Breast epithelium (tissue), 4 donors: ENCODE measurements at regions not wholly inside any gene's neighbourhood (a gene's known extent, or its start where the extent isn't known, plus 50 kb on each side); places are given as distances from the start of the nearest gene placed in this dataset.
A peak's percentile ranks its signal among the peaks of the same experiment; 100 is the strongest.

Source experiments
- DNase-seq, 2 donors: peaks; one replicate each; pipeline ENCODE4 v3.0.0-alpha.2; 2019; ENCODE audit warnings: low spot score in 2 of 2
- H3K27ac ChIP-seq, 2 donors: fragments of 200-600 bp; sonication (generic) in 1 of 2; one replicate each; pipeline ENCODE4 v1.5.1; 2016 to 2019; ENCODE audit warnings: mild to moderate bottlenecking in 1 of 2
- H3K27me3 ChIP-seq, 2 donors: fragments of 200-600 bp; sonication (generic) in 1 of 2; one replicate each; pipeline versions ENCODE4 v1.5.1 to v1.6.0; 2017 to 2019; ENCODE audit warnings: control low read depth in 1 of 2, mild to moderate bottlenecking in 1 of 2
- H3K36me3 ChIP-seq: fragments of 200-600 bp; one replicate; pipeline ENCODE4 v1.5.1; 2019
- H3K4me1 ChIP-seq, 2 donors: fragments of 200-600 bp; sonication (generic); one replicate each; pipeline ENCODE4 v1.5.1; 2016 to 2019; ENCODE audit warnings: control low read depth in 1 of 2
- H3K4me3 ChIP-seq, 3 donors: fragments of 200-600 bp; sonication (generic); 1 replicate in 2 of 3; 2 replicates in 1 of 3; pipeline ENCODE4 v1.5.1; 2016 to 2019; ENCODE audit warnings: mild to moderate bottlenecking in 3 of 3, moderate library complexity in 2 of 3
- H3K9me3 ChIP-seq, 2 donors: fragments of 200-600 bp; sonication (generic) in 1 of 2; one replicate each; pipeline ENCODE4 v1.5.1; 2016 to 2019; ENCODE audit warnings: control low read depth in 1 of 2
- CTCF ChIP-seq, 3 donors: fragments of 450-650 bp; IDR thresholded peaks; one replicate each; pipeline ENCODE4 v1.5.1; 2016 to 2017; ENCODE audit warnings: antibody characterized with exemption in 3 of 3, mild to moderate bottlenecking in 3 of 3, moderate library complexity in 3 of 3
- POLR2A ChIP-seq: fragments of 450-650 bp; IDR thresholded peaks from one replicate; pipeline ENCODE4 v1.6.1; 2016; ENCODE audit warnings: antibody characterized with exemption, mild to moderate bottlenecking, moderate library complexity
- POLR2AphosphoS5 ChIP-seq, 3 donors: sonication (generic); formaldehyde crosslinking; IDR thresholded peaks; one replicate each; pipeline ENCODE4 v1.6.1; 2017; ENCODE audit warnings: antibody characterized with exemption in 3 of 3
- intact Hi-C: fragments of 100-400 bp; cut with DNase I; formaldehyde crosslinking; loops from one replicate; pipeline ENCODE4 v1.15.1; 2023; ENCODE audit warnings: low total_unique reads

GRCh38 chr4:26039639-26040359, 125.8 kb downstream of the SMIM20 start:
- no peak for DNase-seq
- Histone ChIP-seq H3K27ac (peak overlapping the region; percentile 14 to 39), H3K27me3 (no peaks in the 10 kb centered on the region), H3K4me3 (no peak overlapping the region), H3K4me1 (no peaks in the 10 kb centered on the region), H3K9me3 (no peaks in the 10 kb centered on the region), H3K36me3 (no peaks in the 10 kb centered on the region)
- intact Hi-C loops = no loop called here
- TF ChIP-seq CTCF (IDR thresholded peaks at IDR 0.05) = no peak
- no peak for TF ChIP-seq POLR2AphosphoS5 (IDR thresholded peaks at IDR 0.05)
- TF ChIP-seq POLR2A = no peak

GRCh38 chr4:26044524-26044923, 130.5 kb downstream of the SMIM20 start:
- intact Hi-C loops = no loop called here
- H3K9me3 ChIP-seq = no peaks in the 10 kb centered on the region
- no peak overlapping the region for H3K4me3 ChIP-seq
- TF ChIP-seq CTCF (IDR thresholded peaks at IDR 0.05) (no peak), POLR2A (no peak), POLR2AphosphoS5 (IDR thresholded peaks at IDR 0.05) (no peak)
- no peak for DNase-seq
- H3K4me1 ChIP-seq = peaks cover 0 to 5% of the 10 kb centered on the region in 2 donors
- no peaks in the 10 kb centered on the region for H3K27me3 ChIP-seq
- H3K36me3 ChIP-seq = no peaks in the 10 kb centered on the region
- H3K27ac ChIP-seq = peak overlapping the region in 1 of 2 donors; percentile 44

- no peaks in the 10 kb centered on the region for H3K36me3 ChIP-seq
- peak overlapping the region in 1 of 2 donors; percentile 44 for H3K27ac ChIP-seq
- DNase-seq = no peak
- H3K4me3 ChIP-seq = no peak overlapping the region
- no peak for TF ChIP-seq CTCF (IDR thresholded peaks at IDR 0.05)
- TF ChIP-seq POLR2A = no peak
- TF ChIP-seq POLR2AphosphoS5 (IDR thresholded peaks at IDR 0.05) = no peak
- H3K9me3 ChIP-seq = no peaks in the 10 kb centered on the region
- intact Hi-C loops = no loop called here
- H3K4me1 ChIP-seq = peaks cover 0 to 10% of the 10 kb centered on the region in 2 donors
- no peaks in the 10 kb centered on the region for H3K27me3 ChIP-seq
These were observed 131.0 kb downstream of the SMIM20 start for GRCh38 chr4:26044983-26045382.

GRCh38 chr4:26047795-26048194, 133.8 kb downstream of the SMIM20 start:
- no peak for DNase-seq
- TF ChIP-seq POLR2AphosphoS5 (IDR thresholded peaks at IDR 0.05) (no peak), CTCF (IDR thresholded peaks at IDR 0.05) (no peak), POLR2A (no peak)
- intact Hi-C loops = no loop called here
- Histone ChIP-seq H3K27me3 (no peaks in the 10 kb centered on the region), H3K4me1 (peaks cover 0 to 10% of the 10 kb centered on the region in 2 donors), H3K27ac (peak overlapping the region; percentile 82 to 96), H3K9me3 (no peaks in the 10 kb centered on the region), H3K36me3 (no peaks in the 10 kb centered on the region), H3K4me3 (no peak overlapping the region)

- no peaks in the 10 kb centered on the region for H3K9me3 ChIP-seq
- H3K27ac ChIP-seq = peak overlapping the region; percentile 82 to 96
- no peak for TF ChIP-seq CTCF (IDR thresholded peaks at IDR 0.05)
- no peak for TF ChIP-seq POLR2A
- peak in 2 of 3 donors; percentile 38 to 65 for TF ChIP-seq POLR2AphosphoS5 (IDR thresholded peaks at IDR 0.05)
- H3K4me3 ChIP-seq = peak overlapping the region in 1 of 3 donors; percentile 19
- H3K4me1 ChIP-seq = peaks cover 0 to 10% of the 10 kb centered on the region in 2 donors
- intact Hi-C loops = no loop called here
- peak in 1 of 2 donors; percentile 38 for DNase-seq
- H3K27me3 ChIP-seq = no peaks in the 10 kb centered on the region
- no peaks in the 10 kb centered on the region for H3K36me3 ChIP-seq
These were observed 134.4 kb downstream of the SMIM20 start for GRCh38 chr4:26048378-26048882.
